Retinal pigment epithelial cell (primary cell): ENCODE measurements at regions not wholly inside any gene's neighbourhood (a gene's known extent, or its start where the extent isn't known, plus 50 kb on each side); places are given as distances from the start of the nearest gene placed in this dataset.
A peak's percentile ranks its signal among the peaks of the same experiment; 100 is the strongest.
"Not testable (repeated sequence)": the region's sequence is repeated elsewhere in the genome, so short reads cannot be mapped to it uniquely, and the experiment has no call there.

Experiments used
- DNase-seq: peaks from one replicate; pipeline ENCODE4 v3.0.0-alpha.2; 2010; ENCODE audit warnings: low read depth
- H3K4me3 ChIP-seq: 2 replicates; pipeline ENCODE4 v1.5.1; 2011; ENCODE audit warnings: mild to moderate bottlenecking, low read length, control low read depth, moderate library complexity
- CTCF ChIP-seq: conservative IDR thresholded peaks from 2 replicates; pipeline ENCODE4 v1.5.1; 2011; ENCODE audit warnings: low read depth, low read length, control low read depth, inconsistent platforms

GRCh38 chr9:79060766-79061165 lies 511.0 kb upstream of the TLE4 start:
- no peak overlapping the region for H3K4me3 ChIP-seq
- TF ChIP-seq CTCF = no peak
- no peak for DNase-seq

GRCh38 chr9:79061752-79062616 lies 509.8 kb upstream of the TLE4 start:
- no peak for TF ChIP-seq CTCF
- no peak for DNase-seq
- no peak overlapping the region for H3K4me3 ChIP-seq

GRCh38 chr9:79073201-79073600 lies 498.6 kb upstream of the TLE4 start:
- DNase-seq = no peak
- TF ChIP-seq CTCF = no peak
- H3K4me3 ChIP-seq = no peak overlapping the region

GRCh38 chr9:79080536-79080935 lies 491.2 kb upstream of the TLE4 start:
- DNase-seq = peak; percentile 62
- TF ChIP-seq CTCF = no peak
- H3K4me3 ChIP-seq = no peak overlapping the region

- TF ChIP-seq CTCF = no peak
- no peak overlapping the region for H3K4me3 ChIP-seq
- peak; percentile 4 for DNase-seq
Measured at GRCh38 chr9:79083621-79084020, 488.1 kb upstream of the TLE4 start.

GRCh38 chr9:79087133-79087532 lies 484.6 kb upstream of the TLE4 start:
- no peak for TF ChIP-seq CTCF
- no peak overlapping the region for H3K4me3 ChIP-seq
- no peak for DNase-seq

- DNase-seq = no peak
- no peak for TF ChIP-seq CTCF
- no peak overlapping the region for H3K4me3 ChIP-seq
Measured at GRCh38 chr9:79089054-79089560, 482.7 kb upstream of the TLE4 start.

GRCh38 chr9:79089851-79090250 lies 481.9 kb upstream of the TLE4 start:
- DNase-seq, H3K4me3 ChIP-seq: not testable (repeated sequence)

GRCh38 chr9:79103257-79103656 lies 468.5 kb upstream of the TLE4 start:
- H3K4me3 ChIP-seq, DNase-seq: not testable (repeated sequence)
